ENCODE measurements at regions not wholly inside any gene's neighbourhood (a gene's known extent, or its start where the extent isn't known, plus 50 kb on each side); places are given as distances from the start of the nearest gene placed in this dataset.

- TF ChIP-seq CREB5 (CRISPR knock-in tag; IDR thresholded peaks at IDR 0.05; ENCODE audit: low read depth) (no peak), ZNF565 (CRISPR knock-in tag; conservative IDR thresholded peaks at IDR 0.05; ENCODE audit: low read depth) (no peak), CSDC2 (CRISPR knock-in tag; IDR thresholded peaks at IDR 0.05) (no peak), BACH2 (CRISPR knock-in tag; IDR thresholded peaks at IDR 0.05; ENCODE audit: borderline replicate concordance) (no peak), ESRRG (CRISPR knock-in tag; IDR thresholded peaks at IDR 0.05) (no peak), ISL1 (CRISPR knock-in tag; IDR thresholded peaks at IDR 0.05) (no peak), CSRNP3 (CRISPR knock-in tag; IDR thresholded peaks at IDR 0.05) (no peak), PPARA (CRISPR knock-in tag; IDR thresholded peaks at IDR 0.05; ENCODE audit: borderline replicate concordance) (no peak)
Measured at GRCh38 chr2:16561676-16562075, 104.0 kb downstream of the CYRIA start (continued).

GRCh38 chr2:16561251-16561650, 104.4 kb downstream of the CYRIA start:
- TF ChIP-seq CSDC2 (CRISPR knock-in tag; IDR thresholded peaks at IDR 0.05) (no peak), SNAI2 (CRISPR knock-in tag; IDR thresholded peaks at IDR 0.05) (no peak), TSHZ2 (CRISPR knock-in tag; IDR thresholded peaks at IDR 0.05) (no peak), BACH2 (CRISPR knock-in tag; IDR thresholded peaks at IDR 0.05; ENCODE audit: borderline replicate concordance) (no peak), ZFP3 (CRISPR knock-in tag; IDR thresholded peaks at IDR 0.05) (no peak), ISL1 (CRISPR knock-in tag; IDR thresholded peaks at IDR 0.05) (no peak), RARB (CRISPR knock-in tag; IDR thresholded peaks at IDR 0.05) (no peak), OSR1 (CRISPR knock-in tag; IDR thresholded peaks at IDR 0.05) (no peak), CSRNP3 (CRISPR knock-in tag; IDR thresholded peaks at IDR 0.05) (no peak), PPARA (CRISPR knock-in tag; IDR thresholded peaks at IDR 0.05; ENCODE audit: borderline replicate concordance) (no peak), ZNF8 (CRISPR knock-in tag; IDR thresholded peaks at IDR 0.05) (no peak), PATZ1 (CRISPR knock-in tag; IDR thresholded peaks at IDR 0.05; ENCODE audit: borderline replicate concordance) (no peak), GLIS3 (CRISPR knock-in tag; IDR thresholded peaks at IDR 0.05) (no peak), POU6F1 (CRISPR knock-in tag; IDR thresholded peaks at IDR 0.05; ENCODE audit: borderline replicate concordance, low read depth) (no peak), ZNF70 (CRISPR knock-in tag; IDR thresholded peaks at IDR 0.05) (no peak)
- no peak for ATAC-seq

GRCh38 chr2:16559278-16560067, 106.2 kb downstream of the CYRIA start:
- TF ChIP-seq ZC3H10 (CRISPR knock-in tag; IDR thresholded peaks at IDR 0.05) (no peak), TOX (CRISPR knock-in tag; IDR thresholded peaks at IDR 0.05; ENCODE audit: borderline replicate concordance) (no peak), ZNF565 (CRISPR knock-in tag; conservative IDR thresholded peaks at IDR 0.05; ENCODE audit: low read depth) (no peak), SNAI2 (CRISPR knock-in tag; IDR thresholded peaks at IDR 0.05) (no peak), OSR1 (CRISPR knock-in tag; IDR thresholded peaks at IDR 0.05) (no peak), ARNTL (CRISPR knock-in tag; IDR thresholded peaks at IDR 0.05; ENCODE audit: borderline replicate concordance, low read depth) (no peak), ZNF8 (CRISPR knock-in tag; IDR thresholded peaks at IDR 0.05) (no peak), TCF4 (CRISPR knock-in tag; IDR thresholded peaks at IDR 0.05; ENCODE audit: borderline replicate concordance) (no peak), PPARA (CRISPR knock-in tag; IDR thresholded peaks at IDR 0.05; ENCODE audit: borderline replicate concordance) (no peak)
- ATAC-seq = no peak
